ENCODE measurements at regions not wholly inside any gene's neighbourhood (a gene's known extent, or its start where the extent isn't known, plus 50 kb on each side); places are given as distances from the start of the nearest gene placed in this dataset.

- TF ChIP-seq CTCF (IDR thresholded peaks at IDR 0.05): no peak
- no peak for DNase-seq
- Mint-ChIP-seq H3K27me3 (ENCODE audit: insufficient read depth) (no peaks in the 10 kb centered on the region), H3K4me1 (ENCODE audit: low read depth) (no peaks in the 10 kb centered on the region), H3K36me3 (ENCODE audit: low read depth) (no peaks in the 10 kb centered on the region), H3K4me3 (no peak overlapping the region), H3K27ac (no peak overlapping the region), H3K9me3 (peaks cover 40% of the 10 kb centered on the region)
These were observed 322.6 kb upstream of the KIAA1217 start for GRCh38 chr10:23886355-23886754.

DNA sequence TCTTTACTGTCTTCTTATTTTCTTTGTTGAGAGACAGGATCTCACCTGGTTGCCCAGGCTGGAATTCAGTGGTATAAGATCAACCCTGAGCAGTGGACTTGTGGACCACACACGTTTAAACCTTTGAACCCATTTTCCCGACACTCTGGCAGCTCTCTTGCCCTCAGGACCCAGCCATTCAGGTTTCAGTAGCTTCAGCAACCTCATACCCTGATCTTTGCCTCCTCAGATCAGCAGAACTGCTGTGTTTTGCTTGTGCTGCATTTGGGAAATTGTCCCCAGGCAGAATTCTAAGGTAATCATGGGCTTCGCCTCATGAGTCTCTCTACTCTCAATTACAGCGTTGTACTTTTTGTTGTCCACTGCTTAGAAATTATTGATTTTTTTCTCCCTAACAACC lies 317.6 kb upstream of the KIAA1217 start:
- H3K36me3 Mint-ChIP-seq (ENCODE audit: low read depth): no peaks in the 10 kb centered on the region
- H3K27me3 Mint-ChIP-seq (ENCODE audit: insufficient read depth): no peaks in the 10 kb centered on the region; the same call in 1 of the 2 replicates
- H3K4me3 Mint-ChIP-seq: no peak overlapping the region
- no peak for DNase-seq
- no peak for TF ChIP-seq CTCF (IDR thresholded peaks at IDR 0.05)
- no peak overlapping the region for H3K27ac Mint-ChIP-seq
- H3K4me1 Mint-ChIP-seq (ENCODE audit: low read depth): no peaks in the 10 kb centered on the region
- peaks cover 30% of the 10 kb centered on the region for H3K9me3 Mint-ChIP-seq

DNA sequence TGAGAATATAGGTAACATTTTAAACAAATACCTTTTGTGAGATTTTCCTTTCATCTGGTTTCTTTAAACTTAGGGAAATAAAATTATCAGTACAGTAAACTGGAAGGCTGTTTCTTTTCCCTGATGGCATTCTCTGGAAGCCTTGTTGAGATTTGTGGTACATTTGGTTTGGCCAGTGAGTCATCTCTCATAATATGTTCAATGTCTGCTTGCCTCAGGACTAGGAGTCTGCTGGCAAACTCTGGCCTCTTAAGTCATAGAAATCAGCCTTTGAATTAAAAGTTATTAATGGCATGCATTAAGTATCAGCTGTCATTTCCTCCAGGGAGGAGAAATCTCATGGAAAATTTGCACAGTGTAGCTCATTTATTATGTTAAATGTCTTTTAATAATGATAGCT lies 316.6 kb upstream of the KIAA1217 start:
- DNase-seq: no peak
- TF ChIP-seq CTCF (IDR thresholded peaks at IDR 0.05): no peak
- Mint-ChIP-seq H3K4me3 (no peak overlapping the region), H3K9me3 (peaks cover 30% of the 10 kb centered on the region), H3K4me1 (ENCODE audit: low read depth) (no peaks in the 10 kb centered on the region), H3K36me3 (ENCODE audit: low read depth) (no peaks in the 10 kb centered on the region), H3K27me3 (ENCODE audit: insufficient read depth) (no peaks in the 10 kb centered on the region; the same call in 1 of the 2 replicates), H3K27ac (no peak overlapping the region)

DNA sequence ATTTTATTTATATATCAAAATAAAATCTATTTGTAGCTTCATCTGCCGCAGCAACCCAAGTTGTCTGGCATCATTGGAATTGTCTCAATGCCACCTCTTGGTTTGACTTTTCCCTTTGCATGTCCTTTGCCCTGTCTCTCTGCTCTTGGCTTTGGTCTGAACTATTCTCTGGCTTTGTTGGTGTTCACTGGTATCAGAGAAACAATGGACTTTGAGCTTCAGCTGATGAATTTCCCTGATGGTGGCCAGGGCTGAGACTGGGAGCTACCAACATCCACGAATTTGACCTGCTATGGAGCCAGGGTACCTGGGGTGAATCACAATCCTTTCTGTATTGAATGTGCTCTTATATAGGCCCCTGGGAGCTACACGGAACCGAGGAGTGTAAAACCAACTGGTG lies 311.7 kb upstream of the KIAA1217 start:
- Mint-ChIP-seq H3K27ac (no peak overlapping the region), H3K4me3 (no peak overlapping the region), H3K9me3 (peaks cover 26% of the 10 kb centered on the region), H3K27me3 (ENCODE audit: insufficient read depth) (no peaks in the 10 kb centered on the region; the same call in none of the 2 replicates), H3K36me3 (ENCODE audit: low read depth) (no peaks in the 10 kb centered on the region; the same call in 1 of the 2 replicates), H3K4me1 (ENCODE audit: low read depth) (no peaks in the 10 kb centered on the region)
- DNase-seq: no peak
- no peak for TF ChIP-seq CTCF (IDR thresholded peaks at IDR 0.05)

GRCh38 chr10:23897861-23898260 lies 311.1 kb upstream of the KIAA1217 start:
- H3K36me3 Mint-ChIP-seq (ENCODE audit: low read depth): no peaks in the 10 kb centered on the region; the same call in 1 of the 2 replicates
- peaks cover 31% of the 10 kb centered on the region for H3K9me3 Mint-ChIP-seq
- no peaks in the 10 kb centered on the region; the same call in none of the 2 replicates for H3K27me3 Mint-ChIP-seq (ENCODE audit: insufficient read depth)
- no peak overlapping the region for H3K4me3 Mint-ChIP-seq
- H3K4me1 Mint-ChIP-seq (ENCODE audit: low read depth): no peaks in the 10 kb centered on the region
- DNase-seq: no peak
- no peak for TF ChIP-seq CTCF (IDR thresholded peaks at IDR 0.05)
- no peak overlapping the region for H3K27ac Mint-ChIP-seq

DNA sequence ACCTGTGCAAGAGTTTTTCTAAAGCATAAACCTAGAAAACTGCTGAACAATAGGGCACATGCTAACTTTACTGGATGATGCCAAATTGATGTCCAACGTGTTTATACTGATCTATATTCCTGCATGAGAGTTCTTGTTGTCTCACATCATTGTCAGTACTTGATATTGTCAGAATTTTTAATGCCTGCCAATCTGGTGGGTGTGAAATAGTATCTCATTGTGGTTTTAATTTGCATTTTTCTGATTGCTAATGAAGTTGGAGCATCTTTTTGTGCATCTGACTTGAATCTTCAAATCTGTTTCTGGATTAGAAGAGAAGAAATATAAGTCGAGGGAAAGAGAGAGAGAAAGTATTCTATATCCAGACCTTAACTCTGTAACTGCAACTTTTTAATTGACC lies 309.8 kb upstream of the KIAA1217 start:
- Mint-ChIP-seq H3K9me3 (peaks cover 27% of the 10 kb centered on the region), H3K4me1 (ENCODE audit: low read depth) (no peaks in the 10 kb centered on the region), H3K4me3 (no peak overlapping the region), H3K27me3 (ENCODE audit: insufficient read depth) (no peaks in the 10 kb centered on the region; the same call in none of the 2 replicates), H3K36me3 (ENCODE audit: low read depth) (no peaks in the 10 kb centered on the region; the same call in 1 of the 2 replicates), H3K27ac (no peak overlapping the region)
- DNase-seq: no peak
- TF ChIP-seq CTCF (IDR thresholded peaks at IDR 0.05): no peak
